SK-N-SH (cell line): ENCODE measurements at regions not wholly inside any gene's neighbourhood (a gene's known extent, or its start where the extent isn't known, plus 50 kb on each side); places are given as distances from the start of the nearest gene placed in this dataset.

Experiments
- CTCF ChIA-PET: fragments of 300-600, 350-600 bp; formaldehyde crosslinking; extraction: SDS; loops from one replicate; lab custom pipeline; 2021; lab: Yijun Ruan, JAX
- POLR2A ChIA-PET: fragments of 350-600 bp; sonication (Branson Sonifier 250); formaldehyde crosslinking; extraction: SDS; loops from one replicate; lab custom pipeline; 2020; ENCODE audit warnings: antibody characterized with exemption, inconsistent platforms; lab: Yijun Ruan, JAX
- DNase-seq: peaks from one replicate; pipeline ENCODE4 v3.0.0; 2012
- H2AFZ ChIP-seq: fragments of 200-600 bp; sonication (generic); 2 replicates; pipeline ENCODE4 v1.8.1; 2016; ENCODE audit warnings: antibody characterized with exemption, mild to moderate bottlenecking, low read depth
- H3F3A ChIP-seq: fragments of 200-600 bp; sonication (generic); replicated peaks from 2 replicates; pipeline ENCODE3; 2016; ENCODE audit warnings: antibody characterized with exemption, mild to moderate bottlenecking; ENCODE audit not compliant: insufficient read depth
- H3K27ac ChIP-seq, 2 experiments: fragments of 200-500 bp in 1 of 2; fragments of 200-600 bp in 1 of 2; sonication (Bioruptor generic) in 1 of 2; sonication (generic), shearing (Covaris generic) in 1 of 2; 2 replicates each; pipeline versions ENCODE4 v1.5.1 to v1.6.1; 2014 to 2016; ENCODE audit warnings: low read depth in 2 of 2, inconsistent platforms in 1 of 2, low read length in 1 of 2, mild to moderate bottlenecking in 1 of 2, mixed read lengths in 1 of 2
- H3K27me3 ChIP-seq: fragments of 200-600 bp; sonication (generic), shearing (Covaris generic); 2 replicates; pipeline ENCODE4 v1.6.1; 2016; ENCODE audit warnings: mixed run types; ENCODE audit not compliant: insufficient read depth
- H3K36me3 ChIP-seq, 2 experiments: fragments of 200-500 bp in 1 of 2; fragments of 200-600 bp in 1 of 2; sonication (Bioruptor generic) in 1 of 2; sonication (generic) in 1 of 2; replicated peaks in 1 of 2; 2 replicates each; pipeline versions ENCODE3 to v1.5.1; 2014 to 2016; ENCODE audit warnings: low read length in 1 of 2, mild to moderate bottlenecking in 1 of 2; ENCODE audit not compliant: insufficient read depth in 2 of 2, control insufficient read depth in 1 of 2
- H3K4me1 ChIP-seq, 2 experiments: fragments of 200-500 bp in 1 of 2; fragments of 200-600 bp in 1 of 2; sonication (Bioruptor generic) in 1 of 2; sonication (generic), shearing (Covaris generic) in 1 of 2; 2 replicates each; pipeline versions ENCODE4 v1.5.1 to v1.6.1; 2014 to 2016; ENCODE audit warnings: low read depth in 1 of 2, low read length in 1 of 2, mixed run types in 1 of 2; ENCODE audit not compliant: insufficient read depth in 2 of 2, control insufficient read depth in 1 of 2
- H3K4me2 ChIP-seq: fragments of 200-600 bp; sonication (generic), shearing (Covaris generic); 2 replicates; pipeline ENCODE4 v1.6.1; 2017; ENCODE audit warnings: mixed run types
- H3K4me3 ChIP-seq, 2 experiments: fragments of 200-500 bp in 1 of 2; fragments of 200-600 bp in 1 of 2; sonication (Bioruptor generic) in 1 of 2; sonication (generic), shearing (Covaris generic) in 1 of 2; 2 replicates each; pipeline versions ENCODE4 v1.5.1 to v1.8.1; 2014 to 2016; ENCODE audit warnings: low read depth in 2 of 2, inconsistent platforms in 1 of 2, low read length in 1 of 2, mild to moderate bottlenecking in 1 of 2, mixed read lengths in 1 of 2, moderate library complexity in 1 of 2
- H3K79me2 ChIP-seq: fragments of 200-600 bp; sonication (generic); 2 replicates; pipeline ENCODE4 v1.8.1; 2017; ENCODE audit warnings: mild to moderate bottlenecking; ENCODE audit not compliant: insufficient read depth
- H3K9ac ChIP-seq: fragments of 200-600 bp; sonication (generic); 2 replicates; pipeline ENCODE4 v1.6.1; 2017; ENCODE audit warnings: mixed run types
- H3K9me2 ChIP-seq: fragments of 200-600 bp; sonication (generic); 2 replicates; pipeline ENCODE4 v1.6.1; 2017; ENCODE audit warnings: mixed run types
- H3K9me3 ChIP-seq: fragments of 200-600 bp; sonication (generic); 2 replicates; pipeline ENCODE4 v1.6.1; 2017; ENCODE audit warnings: mixed run types, mild to moderate bottlenecking, moderate library complexity
- H4K20me1 ChIP-seq: fragments of 200-600 bp; sonication (generic); 2 replicates; pipeline ENCODE4 v1.6.1; 2017; ENCODE audit warnings: mild to moderate bottlenecking, mixed run types; ENCODE audit not compliant: insufficient read depth
- CTCF ChIP-seq: fragments of 200-600 bp; sonication (generic); IDR thresholded peaks from 2 replicates; pipeline ENCODE4 v1.6.1; 2017; ENCODE audit warnings: antibody characterized with exemption, mild to moderate bottlenecking, moderate library complexity
- EZH2phosphoT487 ChIP-seq: fragments of 200-600 bp; sonication (generic); IDR thresholded peaks from 2 replicates; pipeline ENCODE4 v1.6.1; 2017; ENCODE audit warnings: low read depth, mixed run types, mild to moderate bottlenecking, antibody characterized with exemption, moderate library complexity, borderline replicate concordance
- GABPA ChIP-seq: IDR thresholded peaks from 2 replicates; pipeline ENCODE4 v1.4.0; 2012; ENCODE audit warnings: low read depth, mild to moderate bottlenecking
- IRF3 ChIP-seq: fragments of 150-350 bp; IDR thresholded peaks from 2 replicates; pipeline ENCODE4 v1.6.1; 2016; ENCODE audit warnings: mild to moderate bottlenecking, low read depth, low read length
- ZBTB33 ChIP-seq: IDR thresholded peaks from 2 replicates; pipeline ENCODE4 v1.4.0; 2012; ENCODE audit warnings: low read depth, borderline replicate concordance
- WGBS: methylation state at CpG from one replicate; pipeline ENCODE4 v1.1.6; 2017; ENCODE audit warnings: low lambda C conversion rate; 5-methylcytosine and 5-hydroxymethylcytosine counted together

- Histone ChIP-seq H2AFZ (no peak overlapping the region), H3K9ac (no peak overlapping the region)
Measured at GRCh38 chr3:73228959-73229358, 167.5 kb downstream of the EBLN2 start.

GRCh38 chr3:73234354-73235014 lies 173.0 kb downstream of the EBLN2 start:
- CTCF ChIA-PET: no interaction called here
- Histone ChIP-seq H3K9me3 (no peaks in the 10 kb centered on the region), H3K27ac (no peak overlapping the region), H3K4me3 (no peak overlapping the region), H3K36me3 (no peaks in the 10 kb centered on the region), H3F3A (no peaks in the 10 kb centered on the region), H4K20me1 (no peaks in the 10 kb centered on the region), H3K27me3 (no peaks in the 10 kb centered on the region)
- DNase-seq: no peak
- no peak for TF ChIP-seq CTCF
- TF ChIP-seq GABPA: no peak
- TF ChIP-seq, all 33 proteins: peak for 0
- Histone ChIP-seq H3K79me2 (no peaks in the 10 kb centered on the region), H3K4me2 (no peak overlapping the region), H2AFZ (no peak overlapping the region), H3K4me1 (no peaks in the 10 kb centered on the region), H3K9ac (no peak overlapping the region), H3K9me2 (no peaks in the 10 kb centered on the region)
- 63% methylated on average over 4 of the region's 4 CpGs for WGBS
- POLR2A ChIA-PET: no interaction called here

More at GRCh38 chr3:73228959-73229358, 167.5 kb downstream of the EBLN2 start:
- Histone ChIP-seq H3K4me2 (no peak overlapping the region), H3K27ac (no peak overlapping the region), H3K9me3 (no peaks in the 10 kb centered on the region), H3K36me3 (no peaks in the 10 kb centered on the region), H3F3A (no peaks in the 10 kb centered on the region), H3K4me1 (peaks cover 0 to 6% of the 10 kb centered on the region in 2 experiments; a peak in 2 of 4 replicates), H3K79me2 (no peaks in the 10 kb centered on the region), H3K9me2 (no peaks in the 10 kb centered on the region), H3K4me3 (no peak overlapping the region), H3K27me3 (no peaks in the 10 kb centered on the region), H4K20me1 (no peaks in the 10 kb centered on the region)
- no peak for DNase-seq
- ChIA-PET POLR2A (no interaction called here), CTCF (interaction anchor here (0.7 to 1.0 kb wide), 2 partner anchors 12 to 19 kb away, joined by 3 read pairs; no protein-coding TSS in a partner anchor)
- WGBS: 71% methylated on average over 8 of the region's 8 CpGs
- TF ChIP-seq IRF3: no peak
- TF ChIP-seq EZH2phosphoT487: no peak
- TF ChIP-seq ZBTB33: no peak
